NCI-H345 treated with DMSO at 0.1 percent for 48 hours (cell line): ENCODE measurements at regions not wholly inside any gene's neighbourhood (a gene's known extent, or its start where the extent isn't known, plus 50 kb on each side); places are given as distances from the start of the nearest gene placed in this dataset.
A peak's percentile ranks its signal among the peaks of the same experiment; 100 is the strongest.

Source experiments
- DNase-seq: peaks from one replicate; lab custom pipeline; 2025; ENCODE audit not compliant: unreplicated experiment; lab: John Stamatoyannopoulos, UW

- DNase-seq: no peak
These were observed 84.5 kb upstream of the PPARA start for GRCh38 chr22:46065691-46066454.

DNA sequence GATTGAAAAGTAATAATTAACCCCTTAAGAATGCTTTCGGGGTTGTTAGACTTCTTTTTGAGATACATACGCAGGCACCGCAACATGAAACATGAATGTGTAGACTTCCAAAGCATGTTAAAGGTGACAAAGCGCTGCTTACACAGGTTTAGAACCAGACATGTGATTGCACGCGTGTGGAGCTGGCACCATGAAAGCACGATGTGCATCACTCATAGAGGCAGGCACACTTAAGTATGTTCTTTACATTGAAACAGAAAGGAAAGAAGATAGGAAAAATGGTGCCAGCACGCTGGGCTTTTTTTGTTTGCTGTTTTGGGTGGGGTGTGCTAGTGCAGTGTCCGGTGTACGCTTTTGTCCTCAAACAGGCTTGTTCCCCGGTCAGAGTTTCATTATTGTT is 83.6 kb upstream of the PPARA start:
- DNase-seq: peak; percentile 37

- DNase-seq: peak; percentile 66
These were observed 82.9 kb upstream of the PPARA start for GRCh38 chr22:46067159-46068111.

DNA sequence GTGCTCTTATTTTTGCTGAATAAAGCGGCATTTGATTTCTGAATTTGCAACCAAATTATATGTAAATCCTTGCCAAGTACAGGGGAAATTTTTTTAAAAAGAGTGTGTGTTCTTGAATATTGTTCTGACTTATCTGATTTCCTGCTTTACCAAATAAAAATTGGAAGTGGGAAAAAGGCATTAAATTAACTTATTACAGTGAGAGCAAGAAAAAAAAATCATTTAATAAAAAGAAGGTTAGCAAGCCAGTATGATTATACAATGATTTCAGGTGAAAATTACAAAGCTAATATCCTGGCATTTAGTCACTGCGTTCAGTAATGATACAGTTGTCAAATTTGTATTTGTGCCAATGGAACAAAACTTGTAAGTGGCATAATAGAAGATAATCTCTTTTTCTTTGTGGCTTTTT is 82.1 kb upstream of the PPARA start:
- no peak for DNase-seq

GRCh38 chr22:46068593-46069491 is 81.5 kb upstream of the PPARA start:
- peak; percentile 58 for DNase-seq

- DNase-seq: peak; percentile 86
These were observed 80.7 kb upstream of the PPARA start for GRCh38 chr22:46069521-46070214.

DNA sequence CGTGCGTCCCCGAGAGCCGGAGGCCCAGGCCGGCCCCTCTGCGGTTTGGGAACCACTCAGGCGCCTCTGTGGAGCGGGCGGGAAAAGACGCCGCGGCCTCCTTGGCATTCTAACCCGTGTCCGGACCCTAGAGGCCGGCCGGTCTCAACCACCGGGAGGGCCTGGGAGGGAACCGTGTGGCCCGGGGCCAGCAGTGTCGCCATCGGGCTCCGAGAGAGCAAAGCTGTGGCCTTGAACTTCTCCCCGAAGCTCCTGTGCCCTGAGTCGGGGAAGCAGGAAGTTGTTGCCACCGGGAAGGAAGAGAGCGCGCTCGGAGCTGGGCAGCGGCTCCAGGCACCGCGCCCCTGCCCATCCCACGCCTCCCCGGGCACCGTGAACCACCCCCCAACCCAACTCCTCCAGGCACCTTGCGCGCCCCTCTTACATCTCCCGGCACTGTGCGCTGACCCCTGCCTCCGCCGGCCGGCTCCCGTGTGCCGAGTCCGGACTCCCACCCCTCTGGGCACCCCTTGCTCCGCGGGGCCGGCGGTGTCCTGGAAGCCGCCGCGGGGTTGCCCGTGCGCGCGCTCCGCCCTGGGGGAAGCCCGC is 80.0 kb upstream of the PPARA start:
- DNase-seq: no peak

DNA sequence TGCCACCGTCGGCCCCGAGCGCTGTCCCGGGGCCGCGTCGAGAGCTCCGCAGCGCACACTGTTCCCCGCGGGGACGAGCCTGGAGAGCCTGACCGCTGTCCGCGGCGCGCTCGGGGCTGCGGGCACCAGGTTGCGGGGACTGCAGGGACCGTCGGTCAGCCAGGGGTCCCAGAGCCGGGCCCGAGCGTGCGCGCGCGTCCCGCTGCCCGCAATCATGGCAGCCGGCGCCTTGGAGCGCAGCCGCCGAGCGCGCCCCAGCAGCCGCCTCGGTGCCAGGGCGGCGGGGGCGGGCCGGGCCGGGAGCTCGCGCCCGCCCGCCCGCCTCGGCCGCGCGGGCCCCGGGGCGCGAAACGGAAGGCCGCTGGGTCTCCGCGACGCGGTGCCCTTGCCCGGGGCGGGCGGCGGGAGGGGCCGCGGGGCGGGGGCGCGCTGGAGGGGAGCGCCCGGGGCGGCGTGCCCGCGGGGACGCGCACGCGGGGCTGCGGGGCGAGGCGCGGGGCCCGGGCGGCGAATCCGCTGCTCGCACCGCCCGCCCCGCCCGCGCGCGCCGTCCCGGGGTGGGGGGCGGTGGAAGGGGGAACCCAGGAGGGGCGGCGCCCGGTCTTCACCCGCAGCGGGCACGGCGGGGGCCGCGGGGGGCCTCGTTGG is 79.4 kb upstream of the PPARA start:
- DNase-seq: peak; percentile 32

- DNase-seq: peak; percentile 43
These were observed 78.7 kb upstream of the PPARA start for GRCh38 chr22:46071451-46072109.

DNA sequence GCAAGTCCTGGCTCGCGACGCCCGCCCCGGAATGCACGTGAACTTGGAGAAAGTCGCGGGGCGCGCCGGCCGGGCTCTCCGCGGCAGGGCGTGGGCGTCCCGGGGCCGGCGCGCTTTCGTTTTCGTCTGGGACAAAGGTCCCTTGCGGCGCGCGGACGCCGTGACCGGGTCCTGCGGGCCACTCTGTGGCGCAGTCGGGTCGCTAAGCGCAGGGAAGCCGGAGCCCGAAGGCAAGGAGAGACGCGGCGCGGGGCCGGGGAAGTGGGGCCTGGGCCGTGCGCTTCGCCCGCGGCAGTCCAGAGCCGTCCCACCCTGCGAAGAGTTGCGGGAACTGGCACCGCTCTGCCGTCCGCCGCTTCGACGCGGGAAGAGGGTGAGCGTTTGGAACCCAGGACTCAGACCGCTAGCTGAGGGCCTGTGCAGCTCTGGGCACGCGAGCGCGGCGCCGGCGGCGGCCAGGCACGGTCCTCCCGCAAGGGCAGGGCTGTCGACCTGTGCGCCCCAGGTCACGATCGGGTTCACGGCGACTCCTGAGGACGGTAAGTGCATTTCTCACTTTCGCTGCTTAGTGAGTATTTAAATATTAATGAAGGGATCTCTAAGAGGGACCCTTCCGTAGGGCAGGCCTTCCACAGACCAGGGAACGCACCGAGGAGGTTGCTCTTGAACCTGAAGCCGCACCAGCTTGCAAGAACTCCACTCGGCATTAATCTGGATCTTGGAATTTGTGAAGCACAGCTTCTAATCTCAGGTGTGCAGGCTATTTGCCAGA is 78.0 kb upstream of the PPARA start:
- peak; percentile 7 for DNase-seq

- DNase-seq: no peak
These were observed 77.2 kb upstream of the PPARA start for GRCh38 chr22:46072981-46073682.

GRCh38 chr22:46073683-46074504 is 76.4 kb upstream of the PPARA start:
- no peak for DNase-seq

DNA sequence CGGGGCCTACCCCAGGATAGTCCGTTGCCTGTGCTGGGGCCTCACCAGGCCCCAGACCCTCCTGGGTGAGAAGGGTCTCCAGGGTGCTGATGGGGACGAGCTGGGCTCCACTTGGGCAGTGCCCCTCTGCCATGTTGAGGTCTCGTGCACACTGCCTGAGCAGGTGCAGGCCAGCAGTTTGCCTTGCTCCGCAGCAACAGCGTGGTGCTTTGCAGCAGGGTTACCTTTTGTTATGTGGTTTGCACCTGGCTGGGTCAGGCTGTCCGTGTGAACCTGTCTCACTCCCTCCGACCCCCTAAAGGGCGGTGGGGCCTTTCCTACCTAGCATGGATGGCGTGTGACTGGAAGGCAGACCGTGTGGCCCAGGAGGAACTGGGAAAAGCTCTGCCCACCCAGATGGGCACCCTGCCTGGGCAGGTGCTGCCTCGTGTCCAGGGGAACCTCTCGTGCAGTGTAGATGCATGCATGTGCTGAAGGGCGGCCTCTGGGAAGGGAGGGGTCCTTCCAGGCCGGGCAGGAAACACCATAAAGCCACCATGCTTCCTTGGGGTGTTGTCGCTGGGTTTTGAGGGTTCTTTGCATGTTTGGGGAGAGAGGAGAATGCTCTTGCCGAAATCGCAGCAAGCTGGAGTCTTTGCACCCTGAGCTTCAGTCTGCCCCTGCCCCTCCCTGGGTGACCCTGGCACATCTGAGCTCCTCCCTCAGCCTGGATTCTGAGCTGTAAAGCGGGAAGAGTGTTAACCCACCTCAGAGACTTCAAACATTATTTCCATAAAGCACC is 75.4 kb upstream of the PPARA start:
- peak; percentile 16 for DNase-seq

- DNase-seq: no peak
These were observed 74.4 kb upstream of the PPARA start for GRCh38 chr22:46075764-46076531.

DNA sequence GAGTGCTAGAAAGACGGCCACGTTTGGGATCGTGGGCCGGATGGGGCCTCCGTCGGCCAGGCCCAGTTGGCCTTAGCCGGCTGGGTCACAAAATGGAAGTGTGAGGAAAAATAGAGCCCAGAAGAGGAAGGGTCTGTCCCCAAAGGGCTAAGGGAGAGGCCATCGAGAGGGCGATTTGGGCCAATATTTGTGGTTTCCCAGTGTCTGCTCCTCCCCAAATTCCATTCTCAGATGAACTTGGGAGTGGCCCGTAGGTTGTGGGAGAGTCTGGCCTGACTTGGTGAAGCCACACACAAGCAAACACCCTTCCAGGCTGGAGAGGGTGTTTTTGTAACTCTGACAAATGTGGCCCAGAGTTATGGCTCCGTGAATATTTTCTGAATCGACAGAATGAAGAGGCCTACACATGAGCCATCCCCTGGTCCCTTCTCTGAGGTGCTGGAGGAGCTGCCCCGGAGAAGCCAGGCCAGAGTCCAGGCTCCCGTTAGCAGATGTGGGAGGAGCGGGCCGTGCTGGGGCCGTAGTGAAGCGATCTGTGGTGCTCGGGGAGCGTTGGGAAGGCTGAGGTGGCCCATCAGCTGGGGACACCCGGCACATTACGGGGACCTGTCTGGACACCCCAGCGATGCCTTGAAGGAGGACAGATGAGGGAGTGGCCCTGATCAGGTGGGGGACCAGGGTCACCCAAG is 73.5 kb upstream of the PPARA start:
- no peak for DNase-seq
